HepG2 (cell line): ENCODE measurements at regions not wholly inside any gene's neighbourhood (a gene's known extent, or its start where the extent isn't known, plus 50 kb on each side); places are given as distances from the start of the nearest gene placed in this dataset.

Experiments used
- ATAC-seq: fragments of 200-7000 bp; cut with Tn5 transposase; 3 replicates; pipeline ENCODE4 v1.9.1; 2020; ENCODE audit warnings: mild to moderate bottlenecking, moderate library complexity
- BruUV-seq: library from RNA; stranded (reverse); fragments of 400-500 nt; replicated peaks from 2 replicates; lab custom pipeline; 2021; lab: Mats Ljungman, UMichigan
- CTCF ChIA-PET: fragments of 300-600 bp; formaldehyde crosslinking; extraction: SDS; loops from one replicate; lab custom pipeline; 2021; ENCODE audit warnings: low total read pairs, inconsistent platforms, low intra/inter-chr PET ratio; lab: Yijun Ruan, JAX
- POLR2A ChIA-PET: fragments of 350-600 bp; sonication (Branson Sonifier 250); formaldehyde crosslinking; loops from one replicate; lab custom pipeline; 2020; ENCODE audit warnings: antibody characterized with exemption, inconsistent platforms; lab: Yijun Ruan, JAX
- DNase-seq: peaks from one replicate; pipeline ENCODE4 v3.0.0-alpha.2; 2015; ENCODE audit warnings: low spot score
- FAIRE-seq: peaks from 3 replicates; lab custom pipeline; 2011; peaks lifted over from hg19 to GRCh38; lab: Jason Lieb, UNC
- H2AFZ ChIP-seq: one replicate; pipeline ENCODE4 v1.6.1; 2011; ENCODE audit warnings: low read length, inconsistent platforms
- H3K27ac ChIP-seq: fragments of 300-600 bp; 3 replicates; pipeline ENCODE4 v1.8.0; 2011; ENCODE audit warnings: mixed run types, mild to moderate bottlenecking, mixed read lengths, low read length, inconsistent platforms; ENCODE audit not compliant: insufficient read depth; ENCODE audit errors: extremely low read length
- H3K27me3 ChIP-seq, 2 experiments: fragments of 200-600 bp in 1 of 2; 2 replicates in 1 of 2; 3 replicates in 1 of 2; pipeline versions ENCODE4 v1.6.0 to v1.8.0; 2011; ENCODE audit warnings: low read length in 2 of 2, mild to moderate bottlenecking in 2 of 2, moderate library complexity in 2 of 2, inconsistent platforms in 1 of 2; ENCODE audit not compliant: insufficient read depth in 2 of 2, control insufficient read depth in 1 of 2
- H3K36me3 ChIP-seq, 2 experiments: fragments of 200-600 bp in 1 of 2; replicated peaks in 1 of 2; 2 replicates in 1 of 2; 3 replicates in 1 of 2; pipeline versions ENCODE4 v1.5.1 to v1.8.0; 2011; ENCODE audit warnings: low read length in 2 of 2, inconsistent platforms in 1 of 2; ENCODE audit not compliant: insufficient read depth in 2 of 2, control insufficient read depth in 1 of 2
- H3K4me1 ChIP-seq: 2 replicates; pipeline ENCODE4 v1.5.1; 2012; ENCODE audit warnings: low read length, inconsistent platforms; ENCODE audit not compliant: insufficient read depth
- H3K4me2 ChIP-seq: 2 replicates; pipeline ENCODE4 v1.6.0; 2011; ENCODE audit warnings: low read depth, low read length, inconsistent platforms
- H3K4me3 ChIP-seq, 3 experiments: fragments of 200-600 bp in 1 of 3; sonication (generic), shearing (Covaris generic) in 1 of 3; replicated peaks in 1 of 3; 2 replicates each; pipeline ENCODE4 v1.5.1; 2011 to 2016; ENCODE audit warnings: low read length in 3 of 3, inconsistent platforms in 2 of 3, low read depth in 2 of 3, mild to moderate bottlenecking in 2 of 3, control low read depth in 1 of 3, mixed read lengths in 1 of 3; ENCODE audit not compliant: insufficient read depth in 1 of 3
- H3K79me2 ChIP-seq: one replicate; pipeline ENCODE4 v1.6.1; 2011; ENCODE audit warnings: low read length, inconsistent platforms; ENCODE audit not compliant: insufficient read depth
- H3K9ac ChIP-seq: 2 replicates; pipeline ENCODE4 v1.6.0; 2011; ENCODE audit warnings: mild to moderate bottlenecking, low read depth, low read length, inconsistent platforms; ENCODE audit not compliant: insufficient read depth
- H3K9me3 ChIP-seq: 2 replicates; pipeline ENCODE4 v1.5.1; 2012; ENCODE audit warnings: mild to moderate bottlenecking, low read length
- H4K20me1 ChIP-seq: 2 replicates; pipeline ENCODE4 v1.6.0; 2011; ENCODE audit warnings: inconsistent platforms, mild to moderate bottlenecking, low read length, moderate library complexity; ENCODE audit not compliant: insufficient read depth
- ARHGAP35 ChIP-seq: sonication (generic); formaldehyde crosslinking; IDR thresholded peaks from 2 replicates; pipeline ENCODE4 v1.9.0; 2022; ENCODE audit warnings: mild to moderate bottlenecking, inconsistent platforms, moderate library complexity, missing genetic modification reagents, borderline replicate concordance
- CTCF ChIP-seq: sonication (generic); formaldehyde crosslinking; IDR thresholded peaks from 2 replicates; pipeline ENCODE4 v1.5.0; 2020; ENCODE audit warnings: mild to moderate bottlenecking, missing genetic modification reagents, moderate library complexity
- FOXO4 ChIP-seq: sonication (generic); formaldehyde crosslinking; conservative IDR thresholded peaks from 2 replicates; pipeline ENCODE4 v1.8.1; 2023; ENCODE audit warnings: missing genetic modification reagents
- MAFG ChIP-seq: sonication (generic); formaldehyde crosslinking; IDR thresholded peaks from 2 replicates; pipeline ENCODE4 v1.5.1; 2020; ENCODE audit warnings: mild to moderate bottlenecking, missing genetic modification reagents
- MAFK ChIP-seq, 2 experiments: IDR thresholded peaks in 1 of 2; conservative IDR thresholded peaks in 1 of 2; 2 replicates each; pipeline ENCODE4 v1.6.1; 2011; ENCODE audit warnings: improper control_type of control experiment in 2 of 2, low read length in 2 of 2
- ONECUT2 ChIP-seq: sonication (generic); formaldehyde crosslinking; IDR thresholded peaks from 2 replicates; pipeline ENCODE4 v1.4.0; 2020; ENCODE audit warnings: missing genetic modification reagents
- PAXIP1 ChIP-seq: sonication (generic); formaldehyde crosslinking; conservative IDR thresholded peaks from 2 replicates; pipeline ENCODE4 v1.4.0; 2020; ENCODE audit warnings: mild to moderate bottlenecking, missing genetic modification reagents, moderate library complexity
- STAG1 ChIP-seq: sonication (generic); formaldehyde crosslinking; IDR thresholded peaks from 2 replicates; pipeline ENCODE4 v1.4.0; 2020; ENCODE audit warnings: missing genetic modification reagents
- WGBS: methylation state at CpG from one replicate; pipeline ENCODE4 v1.1.6; 2017; ENCODE audit warnings: low lambda C conversion rate; 5-methylcytosine and 5-hydroxymethylcytosine counted together
- in situ Hi-C: cut with HindIII; loops from 2 replicates; pipeline ENCODE4 v1.10.0; 2017; ENCODE audit warnings: low pct_unique_long_range_greater_than_20kb; ENCODE audit not compliant: extremely low pct_ligation_motif_present
- intact Hi-C: fragments of 100-400 bp; cut with micrococcal nuclease; formaldehyde crosslinking; loops from one replicate; pipeline ENCODE4 v1.10.0; 2022; ENCODE audit not compliant: unreplicated experiment

- no TSS peak for BruUV-seq
- H3K9me3 ChIP-seq: no peaks in the 10 kb centered on the region
- H3K79me2 ChIP-seq: no peaks in the 10 kb centered on the region
- no peaks in the 10 kb centered on the region for H3K4me1 ChIP-seq
- peak; percentile 20 for DNase-seq
- H3K27ac ChIP-seq: no peak overlapping the region
- intact Hi-C loops: no loop called here
- no peaks in the 10 kb centered on the region for H4K20me1 ChIP-seq
- ATAC-seq: peak; percentile 93
- H3K36me3 ChIP-seq: no peaks in the 10 kb centered on the region
- POLR2A ChIA-PET: no interaction called here
- WGBS: 52% methylated on average over 5 of the region's 21 CpGs
- in situ Hi-C loops: no loop called here
- peaks cover 4 to 10% of the 10 kb centered on the region in 2 experiments; a peak in 3 of 5 replicates for H3K27me3 ChIP-seq
- no peak overlapping the region for H2AFZ ChIP-seq
- TF ChIP-seq MAFG (CRISPR knock-in tag) (0 out of 2 replicates have a peak, but pooled peaks have one; percentile 15), PAXIP1 (CRISPR knock-in tag) (no peak), ONECUT2 (CRISPR knock-in tag) (no peak), MAFK (conservative IDR thresholded peaks at IDR 0.05 in 1 of 2, IDR thresholded peaks at IDR 0.05 in 1 of 2; ENCODE audit: low read length in 2 of 2) (0 out of 4 replicates have a peak, but pooled peaks have one; percentile 7 to 8), ARHGAP35 (CRISPR knock-in tag) (no peak), FOXO4 (no peak), CTCF (CRISPR knock-in tag) (peak; percentile 52), STAG1 (CRISPR knock-in tag) (peak; percentile 48)
- CTCF ChIA-PET: no interaction called here
- no peak overlapping the region for H3K4me3 ChIP-seq
- H3K4me2 ChIP-seq: no peak overlapping the region
- H3K9ac ChIP-seq: no peak overlapping the region
- FAIRE-seq: no peak
These were observed 101.1 kb upstream of the RET start for GRCh38 chr10:42975558-42976340.
